Ascending aorta (tissue), 2 donors: ENCODE measurements at regions not wholly inside any gene's neighbourhood (a gene's known extent, or its start where the extent isn't known, plus 50 kb on each side); places are given as distances from the start of the nearest gene placed in this dataset.
"Not testable (repeated sequence)": the region's sequence is repeated elsewhere in the genome, so short reads cannot be mapped to it uniquely, and the experiment has no call there.

Source experiments
- DNase-seq, 2 donors: peaks; one replicate each; pipeline ENCODE4 v3.0.0-alpha.2; 2019; ENCODE audit warnings: low spot score in 2 of 2
- H3K27ac ChIP-seq, 2 donors: fragments of 200-600 bp; sonication (generic); one replicate each; pipeline ENCODE4 v1.5.1; 2016 to 2017; ENCODE audit warnings: mild to moderate bottlenecking in 1 of 2
- H3K27me3 ChIP-seq: fragments of 200-600 bp; sonication (generic); one replicate; pipeline ENCODE4 v1.5.1; 2017
- H3K36me3 ChIP-seq, 2 donors: fragments of 200-600 bp; sonication (generic); one replicate each; pipeline ENCODE4 v1.5.1; 2016
- H3K4me1 ChIP-seq, 2 donors: fragments of 200-600 bp; sonication (generic); one replicate each; pipeline ENCODE4 v1.5.1; 2016 to 2017; ENCODE audit warnings: mild to moderate bottlenecking in 1 of 2
- H3K4me3 ChIP-seq, 2 donors: fragments of 200-600 bp; sonication (generic); one replicate each; pipeline ENCODE4 v1.5.1; 2016 to 2017; ENCODE audit warnings: mild to moderate bottlenecking in 1 of 2
- H3K9me3 ChIP-seq, 2 donors: fragments of 200-600 bp; sonication (generic); one replicate each; pipeline ENCODE4 v1.5.1; 2016
- CTCF ChIP-seq, 3 experiments: fragments of 200-600 bp in 2 of 3; fragments of 450-650 bp in 1 of 3; sonication (generic) in 2 of 3; IDR thresholded peaks; one replicate each; pipeline ENCODE4 v1.5.1; 2016 to 2019; ENCODE audit warnings: antibody characterized with exemption in 3 of 3, mild to moderate bottlenecking in 1 of 3, moderate library complexity in 1 of 3
- intact Hi-C: fragments of 100-400 bp; cut with DNase I; formaldehyde crosslinking; loops from one replicate; pipeline ENCODE4 v1.15.1; 2023

- no peaks in the 10 kb centered on the region for H3K27me3 ChIP-seq
- no peak overlapping the region for H3K4me3 ChIP-seq
- H3K36me3 ChIP-seq = no peaks in the 10 kb centered on the region
- H3K9me3 ChIP-seq = no peaks in the 10 kb centered on the region
- no peak for TF ChIP-seq CTCF (IDR thresholded peaks at IDR 0.05)
- intact Hi-C loops = no loop called here
- no peak overlapping the region for H3K27ac ChIP-seq
- peaks cover 0 to 20% of the 10 kb centered on the region in 2 donors for H3K4me1 ChIP-seq
- DNase-seq = no peak
Measured at GRCh38 chr9:136599074-136599531, 53.3 kb upstream of the NOTCH1 start.

GRCh38 chr9:136598390-136599073, 52.7 kb upstream of the NOTCH1 start:
- peaks cover 0 to 17% of the 10 kb centered on the region in 2 donors for H3K4me1 ChIP-seq
- H3K36me3 ChIP-seq, DNase-seq, H3K4me3 ChIP-seq, H3K27ac ChIP-seq, intact Hi-C loops, H3K9me3 ChIP-seq, H3K27me3 ChIP-seq: not testable (repeated sequence)

- Histone ChIP-seq H3K27me3 (no peaks in the 10 kb centered on the region), H3K9me3 (no peaks in the 10 kb centered on the region), H3K4me3 (no peak overlapping the region), H3K36me3 (no peaks in the 10 kb centered on the region), H3K27ac (no peak overlapping the region), H3K4me1 (peaks cover 0 to 12% of the 10 kb centered on the region in 2 donors)
- DNase-seq = no peak
- TF ChIP-seq CTCF (IDR thresholded peaks at IDR 0.05) = no peak
- intact Hi-C loops = no loop called here
Measured at GRCh38 chr9:136597965-136598364, 52.1 kb upstream of the NOTCH1 start.

GRCh38 chr9:136597141-136597885, 51.5 kb upstream of the NOTCH1 start:
- no peak for TF ChIP-seq CTCF (IDR thresholded peaks at IDR 0.05)
- no peak overlapping the region for H3K27ac ChIP-seq
- no peak overlapping the region for H3K4me3 ChIP-seq
- intact Hi-C loops = no loop called here
- no peak for DNase-seq
- no peaks in the 10 kb centered on the region for H3K36me3 ChIP-seq
- no peaks in the 10 kb centered on the region for H3K27me3 ChIP-seq
- H3K4me1 ChIP-seq = peaks cover 0 to 10% of the 10 kb centered on the region in 2 donors
- no peaks in the 10 kb centered on the region for H3K9me3 ChIP-seq

GRCh38 chr9:136596630-136597031, 50.8 kb upstream of the NOTCH1 start:
- Histone ChIP-seq H3K36me3 (no peaks in the 10 kb centered on the region), H3K4me1 (peaks cover 0 to 6% of the 10 kb centered on the region in 2 donors), H3K27ac (no peak overlapping the region), H3K9me3 (no peaks in the 10 kb centered on the region), H3K27me3 (no peaks in the 10 kb centered on the region), H3K4me3 (no peak overlapping the region)
- no peak for DNase-seq
- intact Hi-C loops = no loop called here
- TF ChIP-seq CTCF (IDR thresholded peaks at IDR 0.05) = no peak

- Histone ChIP-seq H3K4me3 (no peak overlapping the region), H3K4me1 (peaks cover 0 to 5% of the 10 kb centered on the region in 2 donors), H3K36me3 (no peaks in the 10 kb centered on the region), H3K9me3 (no peaks in the 10 kb centered on the region), H3K27ac (no peak overlapping the region), H3K27me3 (no peaks in the 10 kb centered on the region)
- no peak for DNase-seq
- no peak for TF ChIP-seq CTCF (IDR thresholded peaks at IDR 0.05)
- intact Hi-C loops = no loop called here
Measured at GRCh38 chr9:136596217-136596616, 50.4 kb upstream of the NOTCH1 start.
